ENCODE measurements at regions not wholly inside any gene's neighbourhood (a gene's known extent, or its start where the extent isn't known, plus 50 kb on each side); places are given as distances from the start of the nearest gene placed in this dataset.

GRCh38 chr4:189445613-189446012, 495.1 kb upstream of the FRG1 start:
- no peak for DNase-seq (ENCODE audit: low read depth)

GRCh38 chr4:189463734-189464133, 476.9 kb upstream of the FRG1 start:
- no peak for TF ChIP-seq CTCF (IDR thresholded peaks at IDR 0.05; ENCODE audit: insufficient read depth, low read depth, low read length, missing control alignments)
- no peak overlapping the region for H3K4me3 ChIP-seq (ENCODE audit: low read depth, low read length)
- no peak for DNase-seq (ENCODE audit: low read depth)

More at GRCh38 chr4:189445613-189446012, 495.1 kb upstream of the FRG1 start:
- no peak overlapping the region for H3K4me3 ChIP-seq (ENCODE audit: low read depth, low read length)
- TF ChIP-seq CTCF (IDR thresholded peaks at IDR 0.05; ENCODE audit: insufficient read depth, low read depth, low read length, missing control alignments) = no peak

DNA sequence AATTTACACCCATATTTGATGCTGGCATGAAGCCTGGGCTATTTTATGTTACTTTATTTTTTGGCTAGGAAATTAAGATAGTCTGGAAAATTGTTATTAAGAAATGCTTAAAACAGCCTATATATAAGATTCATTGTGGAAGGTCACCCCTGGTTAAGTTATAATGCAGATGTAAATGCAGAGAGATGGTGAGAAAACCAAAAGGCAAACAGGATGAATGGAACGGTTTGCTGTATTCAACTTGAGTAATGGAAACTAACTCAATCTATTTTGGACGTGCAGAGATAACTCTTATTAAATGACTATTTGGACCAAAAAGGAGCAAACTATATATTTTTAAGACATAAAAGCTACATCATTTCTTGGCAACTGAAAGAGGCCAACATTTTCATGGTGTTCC, 446.3 kb upstream of the FRG1 start:
- DNase-seq (ENCODE audit: low read depth) = no peak
- TF ChIP-seq CTCF (IDR thresholded peaks at IDR 0.05; ENCODE audit: insufficient read depth, low read depth, low read length, missing control alignments) = no peak
- H3K4me3 ChIP-seq (ENCODE audit: low read depth, low read length) = no peak overlapping the region

- TF ChIP-seq CTCF (IDR thresholded peaks at IDR 0.05; ENCODE audit: insufficient read depth, low read depth, low read length, missing control alignments) = no peak
- no peak overlapping the region for H3K4me3 ChIP-seq (ENCODE audit: low read depth, low read length)
- no peak for DNase-seq (ENCODE audit: low read depth)
Observed at GRCh38 chr4:189497516-189497915, 443.2 kb upstream of the FRG1 start.

DNA sequence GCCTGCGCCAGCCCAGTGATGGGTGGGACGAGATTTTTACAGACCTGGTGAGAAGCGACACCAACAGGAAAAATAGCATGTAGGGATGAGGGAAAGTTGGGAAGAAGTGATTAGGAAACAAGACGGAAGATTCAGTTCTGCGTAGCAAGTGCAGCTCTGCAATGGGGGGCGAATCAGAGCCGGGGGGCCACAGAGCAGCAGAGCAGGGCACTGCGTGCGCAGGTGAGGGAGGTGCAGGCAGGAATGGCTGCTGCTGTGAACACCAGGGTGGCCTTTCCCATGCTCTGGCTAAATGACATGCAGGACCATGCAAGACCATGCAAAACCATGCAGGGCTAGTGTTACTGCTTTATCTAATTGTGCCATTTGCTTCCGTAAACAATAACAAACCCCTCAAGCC, 442.7 kb upstream of the FRG1 start:
- TF ChIP-seq CTCF (IDR thresholded peaks at IDR 0.05; ENCODE audit: insufficient read depth, low read depth, low read length, missing control alignments) = no peak
- no peak for DNase-seq (ENCODE audit: low read depth)
- H3K4me3 ChIP-seq (ENCODE audit: low read depth, low read length) = no peak overlapping the region

DNA sequence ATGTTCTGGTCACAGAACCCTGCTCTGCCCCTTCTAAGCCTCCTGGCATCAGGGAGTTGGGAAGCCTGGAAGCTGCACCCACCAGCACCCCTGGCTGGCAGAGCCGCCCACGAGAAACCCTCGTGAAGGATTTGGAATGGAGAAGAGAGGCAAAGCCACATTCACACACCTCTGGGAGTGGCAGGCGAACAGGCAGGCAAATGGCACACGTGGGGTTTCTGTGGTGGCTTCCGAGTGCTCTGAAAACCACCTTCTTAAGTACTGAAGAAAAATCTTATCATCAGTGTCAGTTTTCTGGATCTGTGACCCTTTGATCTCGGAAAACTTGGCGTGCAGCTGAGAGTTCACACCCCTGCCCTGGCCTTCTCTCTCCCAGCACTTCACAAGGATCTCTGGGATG, 442.2 kb upstream of the FRG1 start:
- no peak for TF ChIP-seq CTCF (IDR thresholded peaks at IDR 0.05; ENCODE audit: insufficient read depth, low read depth, low read length, missing control alignments)
- DNase-seq (ENCODE audit: low read depth) = no peak
- H3K4me3 ChIP-seq (ENCODE audit: low read depth, low read length) = no peak overlapping the region

GRCh38 chr4:189499696-189500095, 441.0 kb upstream of the FRG1 start:
- no peak for DNase-seq (ENCODE audit: low read depth)
- no peak for TF ChIP-seq CTCF (IDR thresholded peaks at IDR 0.05; ENCODE audit: insufficient read depth, low read depth, low read length, missing control alignments)
- no peak overlapping the region for H3K4me3 ChIP-seq (ENCODE audit: low read depth, low read length)
